HCT116 (cell line): ENCODE measurements at regions not wholly inside any gene's neighbourhood (a gene's known extent, or its start where the extent isn't known, plus 50 kb on each side); places are given as distances from the start of the nearest gene placed in this dataset.

Experiments
- CBX3 ChIP-seq: IDR thresholded peaks from 2 replicates; pipeline ENCODE4 v1.6.1; 2012; ENCODE audit warnings: low read depth
- CTCF ChIP-seq, 3 experiments: fragments of 200-600 bp in 1 of 3; sonication (generic) in 1 of 3; IDR thresholded peaks in 2 of 3; conservative IDR thresholded peaks in 1 of 3; 2 replicates each; pipeline ENCODE4 v1.5.1; 2012 to 2017; ENCODE audit warnings: low read depth in 2 of 3, low read length in 2 of 3, antibody characterized with exemption in 1 of 3, borderline replicate concordance in 1 of 3, control low read depth in 1 of 3, mild to moderate bottlenecking in 1 of 3, mixed read lengths in 1 of 3, mixed run types in 1 of 3, moderate library complexity in 1 of 3; ENCODE audit not compliant: insufficient read depth in 1 of 3
- MAX ChIP-seq: IDR thresholded peaks from 2 replicates; pipeline ENCODE4 v1.6.1; 2012

GRCh38 chr1:55318116-55318817 is 103.1 kb upstream of the USP24 start:
- TF ChIP-seq MAX (no peak), CTCF (IDR thresholded peaks at IDR 0.05 in 2 of 3, conservative IDR thresholded peaks at IDR 0.05 in 1 of 3; ENCODE audit: borderline replicate concordance in 1 of 3, insufficient read depth in 1 of 3, low read depth in 2 of 3, low read length in 2 of 3) (no peak), CBX3 (no peak)
